BE2C (cell line): ENCODE measurements at regions not wholly inside any gene's neighbourhood (a gene's known extent, or its start where the extent isn't known, plus 50 kb on each side); places are given as distances from the start of the nearest gene placed in this dataset.
A peak's percentile ranks its signal among the peaks of the same experiment; 100 is the strongest.

ENCODE experiments used
- DNase-seq: peaks from one replicate; pipeline ENCODE4 v3.0.0-alpha.2; 2020
- H3K27me3 ChIP-seq: fragments of 250-450 bp; sonication (Bioruptor Pico); 2 replicates; pipeline ENCODE4 v1.5.1; 2020; ENCODE audit warnings: mild to moderate bottlenecking
- H3K36me3 ChIP-seq: fragments of 250-450 bp; sonication (Bioruptor Pico); 2 replicates; pipeline ENCODE4 v1.5.1; 2020; ENCODE audit warnings: mild to moderate bottlenecking
- H3K4me1 ChIP-seq: fragments of 250-450 bp; sonication (Bioruptor Pico); 2 replicates; pipeline ENCODE4 v1.5.1; 2020
- H3K4me3 ChIP-seq: 2 replicates; pipeline ENCODE4 v1.5.1; 2011; ENCODE audit warnings: low read depth, low read length
- H3K9me3 ChIP-seq: fragments of 250-450 bp; sonication (Bioruptor Pico); 2 replicates; pipeline ENCODE4 v1.5.1; 2020
- CTCF ChIP-seq: IDR thresholded peaks from 2 replicates; pipeline ENCODE4 v1.5.1; 2012; ENCODE audit warnings: mild to moderate bottlenecking, low read depth, low read length

GRCh38 chr7:119929891-119930290 lies 343.1 kb upstream of the KCND2 start:
- Histone ChIP-seq H3K4me3 (no peak overlapping the region), H3K27me3 (no peaks in the 10 kb centered on the region), H3K9me3 (no peaks in the 10 kb centered on the region; the same call in 1 of the 2 replicates), H3K4me1 (no peaks in the 10 kb centered on the region), H3K36me3 (no peaks in the 10 kb centered on the region)
- DNase-seq, result no peak
- no peak for TF ChIP-seq CTCF

- no peaks in the 10 kb centered on the region for H3K27me3 ChIP-seq
- H3K9me3 ChIP-seq, result no peaks in the 10 kb centered on the region; the same call in 1 of the 2 replicates
- no peak for DNase-seq
- no peak for TF ChIP-seq CTCF
- H3K36me3 ChIP-seq, result no peaks in the 10 kb centered on the region
- H3K4me1 ChIP-seq, result no peaks in the 10 kb centered on the region
- H3K4me3 ChIP-seq, result no peak overlapping the region
Observed at GRCh38 chr7:119931230-119931824, 341.6 kb upstream of the KCND2 start.

- no peaks in the 10 kb centered on the region for H3K4me1 ChIP-seq
- no peaks in the 10 kb centered on the region for H3K9me3 ChIP-seq
- no peaks in the 10 kb centered on the region for H3K36me3 ChIP-seq
- no peak for DNase-seq
- no peaks in the 10 kb centered on the region for H3K27me3 ChIP-seq
- no peak overlapping the region for H3K4me3 ChIP-seq
- peak; percentile 34; the same call in 1 of the 2 replicates for TF ChIP-seq CTCF
Observed at GRCh38 chr7:119935418-119936025, 337.5 kb upstream of the KCND2 start.

GRCh38 chr7:119936836-119937235 lies 336.1 kb upstream of the KCND2 start:
- no peaks in the 10 kb centered on the region for H3K4me1 ChIP-seq
- DNase-seq, result no peak
- H3K36me3 ChIP-seq, result no peaks in the 10 kb centered on the region
- TF ChIP-seq CTCF, result no peak
- no peak overlapping the region for H3K4me3 ChIP-seq
- H3K27me3 ChIP-seq, result no peaks in the 10 kb centered on the region
- H3K9me3 ChIP-seq, result no peaks in the 10 kb centered on the region

GRCh38 chr7:119937745-119938144 lies 335.2 kb upstream of the KCND2 start:
- no peaks in the 10 kb centered on the region for H3K27me3 ChIP-seq
- no peak for DNase-seq
- no peak overlapping the region for H3K4me3 ChIP-seq
- no peaks in the 10 kb centered on the region for H3K36me3 ChIP-seq
- no peaks in the 10 kb centered on the region for H3K9me3 ChIP-seq
- no peaks in the 10 kb centered on the region for H3K4me1 ChIP-seq
- TF ChIP-seq CTCF, result no peak

GRCh38 chr7:119943942-119944600 lies 328.9 kb upstream of the KCND2 start:
- no peaks in the 10 kb centered on the region for H3K9me3 ChIP-seq
- no peaks in the 10 kb centered on the region for H3K27me3 ChIP-seq
- no peak for DNase-seq
- no peaks in the 10 kb centered on the region for H3K4me1 ChIP-seq
- TF ChIP-seq CTCF, result no peak
- H3K36me3 ChIP-seq, result no peaks in the 10 kb centered on the region
- no peak overlapping the region for H3K4me3 ChIP-seq
